Muscle layer of duodenum (tissue), 2 donors: ENCODE measurements at regions not wholly inside any gene's neighbourhood (a gene's known extent, or its start where the extent isn't known, plus 50 kb on each side); places are given as distances from the start of the nearest gene placed in this dataset.

ENCODE experiments used
- H3K27ac ChIP-seq: one replicate; pipeline ENCODE4 v1.7.0; 2013; ENCODE audit warnings: mild to moderate bottlenecking, low read length
- H3K27me3 ChIP-seq: one replicate; pipeline ENCODE4 v1.7.0; 2013; ENCODE audit warnings: low read depth, mild to moderate bottlenecking, control low read depth, low read length
- H3K36me3 ChIP-seq, 2 donors: one replicate each; pipeline ENCODE4 v1.7.0; 2013; ENCODE audit warnings: low read length in 2 of 2, control low read depth in 1 of 2, mild to moderate bottlenecking in 1 of 2; ENCODE audit not compliant: insufficient read depth in 2 of 2, control insufficient read depth in 1 of 2
- H3K4me1 ChIP-seq, 2 donors: one replicate each; pipeline ENCODE4 v1.7.0; 2013; ENCODE audit warnings: low read length in 2 of 2, mild to moderate bottlenecking in 2 of 2, control low read depth in 1 of 2, moderate library complexity in 1 of 2; ENCODE audit not compliant: insufficient read depth in 2 of 2, control insufficient read depth in 1 of 2
- H3K4me3 ChIP-seq, 2 donors: one replicate each; pipeline ENCODE4 v1.7.0; 2013; ENCODE audit warnings: low read length in 2 of 2, low read depth in 1 of 2, mild to moderate bottlenecking in 1 of 2
- H3K9me3 ChIP-seq, 2 donors: one replicate each; pipeline ENCODE4 v1.7.0; 2013; ENCODE audit warnings: low read length in 2 of 2, control low read depth in 1 of 2, mild to moderate bottlenecking in 1 of 2; ENCODE audit not compliant: control insufficient read depth in 1 of 2
- donor health status: healthy.

DNA sequence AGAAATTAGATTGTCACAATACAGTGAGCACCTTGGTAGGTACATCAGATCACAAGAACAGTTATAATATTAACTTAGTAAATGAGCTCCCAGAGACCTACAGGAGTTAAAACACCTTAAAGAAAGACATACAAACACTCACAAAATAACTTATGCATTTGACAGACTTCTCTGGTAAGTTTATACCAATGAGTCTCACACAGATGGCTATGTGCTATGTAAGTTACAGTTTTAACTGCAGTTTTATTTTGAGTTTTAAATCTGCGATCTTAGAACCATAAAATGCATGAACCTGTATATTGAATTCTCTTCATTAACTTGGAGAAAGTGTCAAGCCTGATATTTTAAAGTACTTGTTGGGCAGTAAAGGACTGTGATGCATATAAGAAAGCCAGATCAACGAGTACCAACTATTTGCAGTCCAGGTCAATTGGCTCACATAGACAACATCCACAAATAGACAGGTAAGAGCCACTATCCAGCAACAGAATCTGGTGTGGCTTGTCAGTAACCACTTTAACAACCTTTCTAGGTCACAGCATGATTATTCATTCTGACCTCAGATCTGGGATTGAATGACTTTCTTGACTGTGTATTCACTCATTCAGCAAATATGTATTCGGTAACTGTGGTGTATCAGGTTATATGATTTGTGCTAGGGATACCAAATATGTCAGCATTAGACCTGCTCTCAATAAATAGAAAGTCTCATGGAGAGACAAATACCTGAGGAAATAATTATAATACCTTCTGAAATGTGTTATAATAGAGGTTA, 856.6 kb upstream of the MGAT4C start:
- H3K4me1 ChIP-seq = no peaks in the 10 kb centered on the region
- no peaks in the 10 kb centered on the region for H3K27me3 ChIP-seq
- H3K27ac ChIP-seq = no peak overlapping the region
- no peaks in the 10 kb centered on the region for H3K36me3 ChIP-seq
- H3K4me3 ChIP-seq = no peak overlapping the region
- H3K9me3 ChIP-seq = no peaks in the 10 kb centered on the region

GRCh38 chr12:87107766-87108165, 851.6 kb upstream of the MGAT4C start:
- no peaks in the 10 kb centered on the region for H3K9me3 ChIP-seq
- H3K27ac ChIP-seq = no peak overlapping the region
- no peak overlapping the region for H3K4me3 ChIP-seq
- H3K36me3 ChIP-seq = no peaks in the 10 kb centered on the region
- H3K4me1 ChIP-seq = no peaks in the 10 kb centered on the region
- no peaks in the 10 kb centered on the region for H3K27me3 ChIP-seq

- H3K4me1 ChIP-seq = no peaks in the 10 kb centered on the region
- no peaks in the 10 kb centered on the region for H3K27me3 ChIP-seq
- no peaks in the 10 kb centered on the region for H3K9me3 ChIP-seq
- no peaks in the 10 kb centered on the region for H3K36me3 ChIP-seq
- no peak overlapping the region for H3K4me3 ChIP-seq
- no peak overlapping the region for H3K27ac ChIP-seq
Observed at GRCh38 chr12:87107270-87107669, 851.1 kb upstream of the MGAT4C start.

GRCh38 chr12:87096082-87096585, 839.9 kb upstream of the MGAT4C start:
- Histone ChIP-seq H3K4me1 (no peaks in the 10 kb centered on the region), H3K36me3 (no peaks in the 10 kb centered on the region), H3K27me3 (no peaks in the 10 kb centered on the region), H3K27ac (no peak overlapping the region), H3K9me3 (no peaks in the 10 kb centered on the region), H3K4me3 (no peak overlapping the region)

- Histone ChIP-seq H3K9me3 (no peaks in the 10 kb centered on the region), H3K4me1 (no peaks in the 10 kb centered on the region), H3K27me3 (no peaks in the 10 kb centered on the region), H3K4me3 (no peak overlapping the region), H3K36me3 (no peaks in the 10 kb centered on the region), H3K27ac (no peak overlapping the region)
Observed at GRCh38 chr12:87094356-87094755, 838.2 kb upstream of the MGAT4C start.

GRCh38 chr12:87092421-87092820, 836.2 kb upstream of the MGAT4C start:
- Histone ChIP-seq H3K9me3 (no peaks in the 10 kb centered on the region), H3K36me3 (no peaks in the 10 kb centered on the region), H3K27ac (no peak overlapping the region), H3K27me3 (no peaks in the 10 kb centered on the region), H3K4me1 (no peaks in the 10 kb centered on the region), H3K4me3 (no peak overlapping the region)

GRCh38 chr12:87086118-87086891, 830.1 kb upstream of the MGAT4C start:
- Histone ChIP-seq H3K36me3 (no peaks in the 10 kb centered on the region), H3K4me3 (no peak overlapping the region), H3K9me3 (no peaks in the 10 kb centered on the region), H3K27me3 (no peaks in the 10 kb centered on the region), H3K4me1 (no peaks in the 10 kb centered on the region), H3K27ac (no peak overlapping the region)

- H3K9me3 ChIP-seq = no peaks in the 10 kb centered on the region
- H3K27me3 ChIP-seq = no peaks in the 10 kb centered on the region
- no peaks in the 10 kb centered on the region for H3K4me1 ChIP-seq
- no peak overlapping the region for H3K4me3 ChIP-seq
- no peak overlapping the region for H3K27ac ChIP-seq
- no peaks in the 10 kb centered on the region for H3K36me3 ChIP-seq
Observed at GRCh38 chr12:87085286-87085685, 829.1 kb upstream of the MGAT4C start.

GRCh38 chr12:87082756-87083155, 826.6 kb upstream of the MGAT4C start:
- H3K4me3 ChIP-seq = no peak overlapping the region
- no peaks in the 10 kb centered on the region for H3K27me3 ChIP-seq
- no peaks in the 10 kb centered on the region for H3K9me3 ChIP-seq
- no peaks in the 10 kb centered on the region for H3K4me1 ChIP-seq
- H3K27ac ChIP-seq = no peak overlapping the region
- H3K36me3 ChIP-seq = no peaks in the 10 kb centered on the region

DNA sequence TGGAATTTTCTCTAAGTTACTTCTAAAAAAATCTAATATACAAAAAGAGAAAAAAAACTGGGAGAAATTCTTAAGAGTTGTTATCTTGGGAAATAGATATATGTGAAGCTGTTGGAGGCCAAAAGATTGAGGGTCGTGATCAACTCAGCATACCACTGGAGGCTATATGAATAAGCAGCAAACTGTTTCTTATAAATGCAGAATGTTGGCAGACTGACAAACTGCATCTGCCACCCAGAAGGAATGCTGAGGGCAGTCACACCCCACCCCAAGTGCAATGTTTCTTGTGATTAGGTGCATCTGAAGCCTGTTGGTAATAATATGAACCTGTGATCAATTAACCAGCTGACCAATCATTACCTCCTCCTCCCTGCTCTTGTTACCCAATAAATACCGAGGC, 818.6 kb upstream of the MGAT4C start:
- H3K4me1 ChIP-seq = no peaks in the 10 kb centered on the region
- H3K27ac ChIP-seq = no peak overlapping the region
- H3K4me3 ChIP-seq = no peak overlapping the region
- H3K27me3 ChIP-seq = no peaks in the 10 kb centered on the region
- no peaks in the 10 kb centered on the region for H3K36me3 ChIP-seq
- H3K9me3 ChIP-seq = peaks cover 0 to 10% of the 10 kb centered on the region in 2 donors

GRCh38 chr12:87066326-87066725, 810.1 kb upstream of the MGAT4C start:
- H3K36me3 ChIP-seq = no peaks in the 10 kb centered on the region
- H3K27me3 ChIP-seq = no peaks in the 10 kb centered on the region

More at GRCh38 chr12:87066326-87066725, 810.1 kb upstream of the MGAT4C start:
- Histone ChIP-seq H3K27ac (no peak overlapping the region), H3K4me1 (no peaks in the 10 kb centered on the region), H3K9me3 (no peaks in the 10 kb centered on the region), H3K4me3 (no peak overlapping the region)
